WTC11 (cell line): ENCODE measurements at regions not wholly inside any gene's neighbourhood (a gene's known extent, or its start where the extent isn't known, plus 50 kb on each side); places are given as distances from the start of the nearest gene placed in this dataset.
A peak's percentile ranks its signal among the peaks of the same experiment; 100 is the strongest.

ENCODE experiments used
- ATAC-seq: fragments of 200-7000 bp; cut with Tn5 transposase; 2 replicates; pipeline ENCODE4 v1.10.0; 2021; ENCODE audit warnings: mild to moderate bottlenecking, moderate library complexity
- CTCF ChIA-PET: fragments of 300-600 bp; sonication (Branson Sonifier 250); formaldehyde crosslinking; loops from one replicate; lab custom pipeline; 2021; ENCODE audit warnings: antibody characterized with exemption; lab: Charles Lee
- POLR2A ChIA-PET: fragments of 350-600 bp; sonication (Branson Sonifier 250); formaldehyde crosslinking; loops from one replicate; lab custom pipeline; 2021; ENCODE audit warnings: antibody characterized with exemption; lab: Charles Lee
- DNase-seq: peaks from one replicate; pipeline ENCODE4 v3.0.0; 2021; ENCODE audit warnings: low spot score
- H3K27ac Mint-ChIP-seq: 2 replicates; pipeline ENCODE4 v1.8.0; 2021; ENCODE audit warnings: mixed read lengths
- H3K27me3 Mint-ChIP-seq: 2 replicates; pipeline ENCODE4 v1.8.0; 2021; ENCODE audit warnings: low read depth, mild to moderate bottlenecking, moderate library complexity, mixed read lengths
- H3K36me3 Mint-ChIP-seq: 2 replicates; pipeline ENCODE4 v1.8.0; 2021; ENCODE audit warnings: mixed read lengths
- H3K4me1 Mint-ChIP-seq: 2 replicates; pipeline ENCODE4 v1.8.0; 2022; ENCODE audit warnings: mixed read lengths
- H3K4me3 Mint-ChIP-seq: 2 replicates; pipeline ENCODE4 v1.8.0; 2021; ENCODE audit warnings: mild to moderate bottlenecking, moderate library complexity, mixed read lengths
- H3K9me3 Mint-ChIP-seq: 2 replicates; pipeline ENCODE4 v1.8.0; 2021; ENCODE audit warnings: mixed read lengths
- ARID4B ChIP-seq: sonication (generic); formaldehyde crosslinking; IDR thresholded peaks from 2 replicates; pipeline ENCODE4 v1.8.0; 2023; ENCODE audit warnings: missing genetic modification reagents, mild to moderate bottlenecking, borderline replicate concordance
- CBFB ChIP-seq: sonication (generic); formaldehyde crosslinking; IDR thresholded peaks from 2 replicates; pipeline ENCODE4 v1.8.1; 2022; ENCODE audit warnings: mild to moderate bottlenecking, low read depth, missing genetic modification reagents
- E2F5 ChIP-seq: sonication (generic); formaldehyde crosslinking; IDR thresholded peaks from 2 replicates; pipeline ENCODE4 v1.8.1; 2022; ENCODE audit warnings: mild to moderate bottlenecking, moderate library complexity, missing genetic modification reagents
- ETV6 ChIP-seq: sonication (generic); formaldehyde crosslinking; IDR thresholded peaks from 2 replicates; pipeline ENCODE4 v1.8.1; 2022; ENCODE audit warnings: mild to moderate bottlenecking, missing genetic modification reagents
- IRF1 ChIP-seq: sonication (generic); formaldehyde crosslinking; IDR thresholded peaks from 2 replicates; pipeline ENCODE4 v1.8.0; 2023; ENCODE audit warnings: missing genetic modification reagents
- NFYB ChIP-seq: sonication (generic); formaldehyde crosslinking; conservative IDR thresholded peaks from 2 replicates; pipeline ENCODE4 v1.8.0; 2022; ENCODE audit warnings: low read depth, missing genetic modification reagents
- PRDM15 ChIP-seq: sonication (generic); formaldehyde crosslinking; IDR thresholded peaks from 2 replicates; pipeline ENCODE4 v1.8.0; 2022; ENCODE audit warnings: missing genetic modification reagents
- RELA ChIP-seq: sonication (generic); formaldehyde crosslinking; IDR thresholded peaks from 2 replicates; pipeline ENCODE4 v1.8.1; 2022; ENCODE audit warnings: missing genetic modification reagents, mild to moderate bottlenecking, borderline replicate concordance
- USF1 ChIP-seq: sonication (generic); formaldehyde crosslinking; IDR thresholded peaks from 2 replicates; pipeline ENCODE4 v1.8.0; 2022; ENCODE audit warnings: mild to moderate bottlenecking, missing genetic modification reagents
- ZNF263 ChIP-seq: sonication (generic); formaldehyde crosslinking; IDR thresholded peaks from 2 replicates; pipeline ENCODE4 v1.8.1; 2022; ENCODE audit warnings: low read depth, mild to moderate bottlenecking, moderate library complexity, missing genetic modification reagents
- TF ChIP-seq, protein P1 (sequence below): sonication (generic); formaldehyde crosslinking; IDR thresholded peaks from 2 replicates; pipeline ENCODE4 v1.8.0; 2022; ENCODE audit warnings: mild to moderate bottlenecking, missing genetic modification reagents
- TF ChIP-seq, protein P2 (sequence below): sonication (generic); formaldehyde crosslinking; conservative IDR thresholded peaks from 2 replicates; pipeline ENCODE4 v1.8.1; 2022; ENCODE audit warnings: mild to moderate bottlenecking, missing genetic modification reagents
- TF ChIP-seq, protein P3 (sequence below): sonication (generic); formaldehyde crosslinking; IDR thresholded peaks from 2 replicates; pipeline ENCODE4 v1.8.1; 2022; ENCODE audit warnings: low read depth, missing genetic modification reagents, borderline replicate concordance

- POLR2A ChIA-PET = interaction anchor here (0.6 kb wide), 1 partner anchor 19 kb away, joined by 6 read pairs; no protein-coding TSS in a partner anchor
- CTCF ChIA-PET = interaction anchor here (0.5 kb wide), 1 partner anchor 137 kb away, joined by 3 read pairs; no protein-coding TSS in a partner anchor
- no peak for DNase-seq
- Mint-ChIP-seq H3K27ac (no peak overlapping the region), H3K36me3 (no peaks in the 10 kb centered on the region), H3K9me3 (no peaks in the 10 kb centered on the region), H3K4me3 (no peak overlapping the region), H3K27me3 (peaks cover 2% of the 10 kb centered on the region; the same call in 1 of the 2 replicates), H3K4me1 (no peaks in the 10 kb centered on the region)
- no peak for TF ChIP-seq IRF1
- ATAC-seq = no peak
These were observed 121.1 kb downstream of the FAM161A start for GRCh38 chr2:61732787-61733186.

- Mint-ChIP-seq H3K27ac (no peak overlapping the region), H3K9me3 (peaks cover 13% of the 10 kb centered on the region), H3K4me1 (no peaks in the 10 kb centered on the region), H3K27me3 (peaks cover 7% of the 10 kb centered on the region), H3K36me3 (no peaks in the 10 kb centered on the region; the same call in 1 of the 2 replicates), H3K4me3 (no peak overlapping the region)
- TF ChIP-seq RELA = no peak
- ATAC-seq (no peak), DNase-seq (no peak)
- ChIA-PET CTCF (no interaction called here), POLR2A (no interaction called here)
These were observed 126.1 kb downstream of the FAM161A start for GRCh38 chr2:61727746-61728145.

- DNase-seq (no peak), ATAC-seq (no peak)
- POLR2A ChIA-PET = no interaction called here
- Mint-ChIP-seq H3K36me3 (no peaks in the 10 kb centered on the region; the same call in 1 of the 2 replicates), H3K9me3 (peaks cover 13% of the 10 kb centered on the region), H3K27me3 (peaks cover 7% of the 10 kb centered on the region), H3K27ac (no peak overlapping the region), H3K4me1 (no peaks in the 10 kb centered on the region), H3K4me3 (no peak overlapping the region)
- CTCF ChIA-PET = no interaction called here
- TF ChIP-seq IRF1 (no peak), CBFB (CRISPR knock-in tag) (no peak), E2F5 (no peak), ETV6 (CRISPR knock-in tag) (no peak), PRDM15 (CRISPR knock-in tag) (no peak), NFYB (no peak), USF1 (CRISPR knock-in tag) (peak; percentile 41; the same call in 1 of the 2 replicates), ZNF263 (no peak), ARID4B (CRISPR knock-in tag) (no peak)
- TF ChIP-seq, protein P1, sequence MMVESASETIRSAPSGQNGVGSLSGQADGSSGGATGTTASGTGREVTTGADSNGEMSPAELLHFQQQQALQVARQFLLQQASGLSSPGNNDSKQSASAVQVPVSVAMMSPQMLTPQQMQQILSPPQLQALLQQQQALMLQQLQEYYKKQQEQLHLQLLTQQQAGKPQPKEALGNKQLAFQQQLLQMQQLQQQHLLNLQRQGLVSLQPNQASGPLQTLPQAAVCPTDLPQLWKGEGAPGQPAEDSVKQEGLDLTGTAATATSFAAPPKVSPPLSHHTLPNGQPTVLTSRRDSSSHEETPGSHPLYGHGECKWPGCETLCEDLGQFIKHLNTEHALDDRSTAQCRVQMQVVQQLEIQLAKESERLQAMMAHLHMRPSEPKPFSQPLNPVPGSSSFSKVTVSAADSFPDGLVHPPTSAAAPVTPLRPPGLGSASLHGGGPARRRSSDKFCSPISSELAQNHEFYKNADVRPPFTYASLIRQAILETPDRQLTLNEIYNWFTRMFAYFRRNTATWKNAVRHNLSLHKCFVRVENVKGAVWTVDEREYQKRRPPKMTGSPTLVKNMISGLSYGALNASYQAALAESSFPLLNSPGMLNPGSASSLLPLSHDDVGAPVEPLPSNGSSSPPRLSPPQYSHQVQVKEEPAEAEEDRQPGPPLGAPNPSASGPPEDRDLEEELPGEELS (CRISPR knock-in tag) = no peak
- TF ChIP-seq, protein P2, sequence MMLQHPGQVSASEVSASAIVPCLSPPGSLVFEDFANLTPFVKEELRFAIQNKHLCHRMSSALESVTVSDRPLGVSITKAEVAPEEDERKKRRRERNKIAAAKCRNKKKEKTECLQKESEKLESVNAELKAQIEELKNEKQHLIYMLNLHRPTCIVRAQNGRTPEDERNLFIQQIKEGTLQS (CRISPR knock-in tag) = no peak
- TF ChIP-seq, protein P3, sequence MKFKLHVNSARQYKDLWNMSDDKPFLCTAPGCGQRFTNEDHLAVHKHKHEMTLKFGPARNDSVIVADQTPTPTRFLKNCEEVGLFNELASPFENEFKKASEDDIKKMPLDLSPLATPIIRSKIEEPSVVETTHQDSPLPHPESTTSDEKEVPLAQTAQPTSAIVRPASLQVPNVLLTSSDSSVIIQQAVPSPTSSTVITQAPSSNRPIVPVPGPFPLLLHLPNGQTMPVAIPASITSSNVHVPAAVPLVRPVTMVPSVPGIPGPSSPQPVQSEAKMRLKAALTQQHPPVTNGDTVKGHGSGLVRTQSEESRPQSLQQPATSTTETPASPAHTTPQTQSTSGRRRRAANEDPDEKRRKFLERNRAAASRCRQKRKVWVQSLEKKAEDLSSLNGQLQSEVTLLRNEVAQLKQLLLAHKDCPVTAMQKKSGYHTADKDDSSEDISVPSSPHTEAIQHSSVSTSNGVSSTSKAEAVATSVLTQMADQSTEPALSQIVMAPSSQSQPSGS = no peak
These were observed 127.2 kb downstream of the FAM161A start for GRCh38 chr2:61726456-61727209.
